WTC11 (cell line): ENCODE measurements at regions not wholly inside any gene's neighbourhood (a gene's known extent, or its start where the extent isn't known, plus 50 kb on each side); places are given as distances from the start of the nearest gene placed in this dataset.

ENCODE experiments used
- ATAC-seq: fragments of 200-7000 bp; cut with Tn5 transposase; 2 replicates; pipeline ENCODE4 v1.10.0; 2021; ENCODE audit warnings: mild to moderate bottlenecking, moderate library complexity
- CTCF ChIA-PET: fragments of 300-600 bp; sonication (Branson Sonifier 250); formaldehyde crosslinking; loops from one replicate; lab custom pipeline; 2021; ENCODE audit warnings: antibody characterized with exemption; lab: Charles Lee
- POLR2A ChIA-PET: fragments of 350-600 bp; sonication (Branson Sonifier 250); formaldehyde crosslinking; loops from one replicate; lab custom pipeline; 2021; ENCODE audit warnings: antibody characterized with exemption; lab: Charles Lee
- DNase-seq: peaks from one replicate; pipeline ENCODE4 v3.0.0; 2021; ENCODE audit warnings: low spot score
- H3K27ac Mint-ChIP-seq: 2 replicates; pipeline ENCODE4 v1.8.0; 2021; ENCODE audit warnings: mixed read lengths
- H3K27me3 Mint-ChIP-seq: 2 replicates; pipeline ENCODE4 v1.8.0; 2021; ENCODE audit warnings: low read depth, mild to moderate bottlenecking, moderate library complexity, mixed read lengths
- H3K36me3 Mint-ChIP-seq: 2 replicates; pipeline ENCODE4 v1.8.0; 2021; ENCODE audit warnings: mixed read lengths
- H3K4me1 Mint-ChIP-seq: 2 replicates; pipeline ENCODE4 v1.8.0; 2022; ENCODE audit warnings: mixed read lengths
- H3K4me3 Mint-ChIP-seq: 2 replicates; pipeline ENCODE4 v1.8.0; 2021; ENCODE audit warnings: mild to moderate bottlenecking, moderate library complexity, mixed read lengths
- H3K9me3 Mint-ChIP-seq: 2 replicates; pipeline ENCODE4 v1.8.0; 2021; ENCODE audit warnings: mixed read lengths
- AR ChIP-seq: fragments of 250-450 bp; sonication (Bioruptor Pico); IDR thresholded peaks from 2 replicates; pipeline ENCODE4 v1.9.0; 2021; ENCODE audit warnings: mild to moderate bottlenecking
- ARID4B ChIP-seq: sonication (generic); formaldehyde crosslinking; IDR thresholded peaks from 2 replicates; pipeline ENCODE4 v1.8.0; 2023; ENCODE audit warnings: missing genetic modification reagents, mild to moderate bottlenecking, borderline replicate concordance
- CBFB ChIP-seq: sonication (generic); formaldehyde crosslinking; IDR thresholded peaks from 2 replicates; pipeline ENCODE4 v1.8.1; 2022; ENCODE audit warnings: mild to moderate bottlenecking, low read depth, missing genetic modification reagents
- CDX4 ChIP-seq: fragments of 250-450 bp; sonication (Bioruptor Pico); IDR thresholded peaks from 2 replicates; pipeline ENCODE4 v1.9.0; 2021; ENCODE audit warnings: moderate library complexity, mild to moderate bottlenecking, inconsistent platforms, borderline replicate concordance
- ERG ChIP-seq: fragments of 250-450 bp; sonication (Bioruptor Pico); IDR thresholded peaks from 2 replicates; pipeline ENCODE4 v1.8.0; 2021; ENCODE audit warnings: mild to moderate bottlenecking
- JAZF1 ChIP-seq: fragments of 250-450 bp; sonication (Bioruptor Pico); IDR thresholded peaks from 2 replicates; pipeline ENCODE4 v1.9.0; 2021; ENCODE audit warnings: moderate library complexity, mild to moderate bottlenecking, inconsistent platforms
- JUN ChIP-seq: sonication (generic); formaldehyde crosslinking; IDR thresholded peaks from 2 replicates; pipeline ENCODE4 v1.8.0; 2023; ENCODE audit warnings: mild to moderate bottlenecking, missing genetic modification reagents
- NFE2L1 ChIP-seq: sonication (generic); formaldehyde crosslinking; IDR thresholded peaks from 2 replicates; pipeline ENCODE4 v1.8.1; 2023; ENCODE audit warnings: missing genetic modification reagents
- NR1H2 ChIP-seq: sonication (generic); formaldehyde crosslinking; IDR thresholded peaks from 2 replicates; pipeline ENCODE4 v1.9.0; 2021; ENCODE audit warnings: mild to moderate bottlenecking, moderate library complexity, missing genetic modification reagents
- PRRX2 ChIP-seq: fragments of 250-450 bp; sonication (Bioruptor Pico); IDR thresholded peaks from 2 replicates; pipeline ENCODE4 v1.8.0; 2021; ENCODE audit warnings: mild to moderate bottlenecking
- USF1 ChIP-seq: sonication (generic); formaldehyde crosslinking; IDR thresholded peaks from 2 replicates; pipeline ENCODE4 v1.8.0; 2022; ENCODE audit warnings: mild to moderate bottlenecking, missing genetic modification reagents
- ZBTB43 ChIP-seq: sonication (generic); formaldehyde crosslinking; IDR thresholded peaks from 2 replicates; pipeline ENCODE4 v1.8.1; 2023; ENCODE audit warnings: mild to moderate bottlenecking, missing genetic modification reagents
- ZNF317 ChIP-seq: sonication (generic); formaldehyde crosslinking; IDR thresholded peaks from 2 replicates; pipeline ENCODE4 v1.8.1; 2023; ENCODE audit warnings: low read depth, mild to moderate bottlenecking, moderate library complexity, missing genetic modification reagents, borderline replicate concordance
- ZNF512 ChIP-seq: sonication (generic); formaldehyde crosslinking; IDR thresholded peaks from 2 replicates; pipeline ENCODE4 v1.8.1; 2022; ENCODE audit warnings: missing genetic modification reagents, borderline replicate concordance

GRCh38 chr1:229157480-229157879 is 113.4 kb upstream of the RAB4A start (continued):
- TF ChIP-seq ZNF317 (CRISPR knock-in tag): no peak

- CTCF ChIA-PET: no interaction called here
- H3K27me3 Mint-ChIP-seq: no peaks in the 10 kb centered on the region; the same call in 1 of the 2 replicates
- no peak overlapping the region for H3K27ac Mint-ChIP-seq
- DNase-seq (no peak), ATAC-seq (no peak)
- no peak for TF ChIP-seq JUN
- TF ChIP-seq CBFB: no peak
- no peak for TF ChIP-seq NFE2L1 (CRISPR knock-in tag)
- TF ChIP-seq NR1H2 (CRISPR knock-in tag): no peak
- no peak for TF ChIP-seq CDX4 (CRISPR knock-in tag)
- no peak for TF ChIP-seq USF1 (CRISPR knock-in tag)
- H3K36me3 Mint-ChIP-seq: no peaks in the 10 kb centered on the region
- H3K4me3 Mint-ChIP-seq: no peak overlapping the region
- no peaks in the 10 kb centered on the region for H3K9me3 Mint-ChIP-seq
- H3K4me1 Mint-ChIP-seq: peaks cover 33% of the 10 kb centered on the region
- POLR2A ChIA-PET: no interaction called here
These were observed 112.5 kb upstream of the RAB4A start for GRCh38 chr1:229158341-229158921.

- Mint-ChIP-seq H3K36me3 (no peaks in the 10 kb centered on the region), H3K27me3 (no peaks in the 10 kb centered on the region; the same call in 1 of the 2 replicates), H3K27ac (no peak overlapping the region), H3K9me3 (no peaks in the 10 kb centered on the region), H3K4me1 (peaks cover 36% of the 10 kb centered on the region), H3K4me3 (no peak overlapping the region)
- no peak for ATAC-seq
- CTCF ChIA-PET: interaction anchor here (0.6 kb wide), 1 partner anchor 852 kb away, joined by 4 read pairs; no protein-coding TSS in a partner anchor
- TF ChIP-seq ZBTB43 (CRISPR knock-in tag): no peak
- no peak for TF ChIP-seq AR (CRISPR knock-in tag)
- TF ChIP-seq ERG: no peak
- POLR2A ChIA-PET: no interaction called here
- no peak for DNase-seq
These were observed 112.0 kb upstream of the RAB4A start for GRCh38 chr1:229158927-229159326.

- Mint-ChIP-seq H3K4me1 (peaks cover 45% of the 10 kb centered on the region), H3K9me3 (no peaks in the 10 kb centered on the region), H3K36me3 (no peaks in the 10 kb centered on the region), H3K4me3 (no peak overlapping the region), H3K27ac (no peak overlapping the region), H3K27me3 (no peaks in the 10 kb centered on the region; the same call in 1 of the 2 replicates)
- ATAC-seq: no peak
- POLR2A ChIA-PET: interaction anchor here (0.7 kb wide), 1 partner anchor 408 kb away, joined by 4 read pairs; no protein-coding TSS in a partner anchor
- no peak for DNase-seq
- CTCF ChIA-PET: no interaction called here
- TF ChIP-seq PRRX2 (no peak), ZNF512 (CRISPR knock-in tag) (no peak), ARID4B (no peak), JAZF1 (CRISPR knock-in tag) (no peak)
These were observed 111.0 kb upstream of the RAB4A start for GRCh38 chr1:229159668-229160544.
